A549 (cell line): ENCODE measurements at regions not wholly inside any gene's neighbourhood (a gene's known extent, or its start where the extent isn't known, plus 50 kb on each side); places are given as distances from the start of the nearest gene placed in this dataset.

Source experiments
- ATAC-seq, 2 experiments: fragments of 200-7000 bp in 1 of 2; fragments of >200 bp in 1 of 2; cut with Nextera tagmentation in 1 of 2; cut with Tn5 transposase in 1 of 2; 3 replicates each; pipeline versions ENCODE4 v1.8.0 to v1.9.1; 2018 to 2020; ENCODE audit warnings: mild to moderate bottlenecking in 1 of 2, moderate library complexity in 1 of 2
- CTCF ChIA-PET: fragments of 300-600 bp; sonication (Branson Sonifier 250); formaldehyde crosslinking; extraction: SDS; loops from one replicate; lab custom pipeline; 2021; ENCODE audit warnings: antibody characterized with exemption, inconsistent platforms; lab: Yijun Ruan, JAX
- POLR2A ChIA-PET: fragments of 350-600 bp; formaldehyde crosslinking; extraction: SDS; loops from one replicate; lab custom pipeline; 2021; ENCODE audit warnings: antibody characterized with exemption, inconsistent platforms; lab: Yijun Ruan, JAX
- DNase-seq, 2 experiments: peaks; one replicate each; pipeline versions ENCODE4 v3.0.0 to v3.0.0-alpha.2; 2011 to 2016; ENCODE audit warnings: low read depth in 1 of 2, low spot score in 1 of 2
- FAIRE-seq: peaks from 2 replicates; lab custom pipeline; 2011; peaks lifted over from hg19 to GRCh38; lab: Jason Lieb, UNC
- H3K27ac ChIP-seq, 2 experiments: fragments of >200 bp; sonication (Bioruptor Twin); formaldehyde crosslinking; 3 replicates each; pipeline ENCODE4 v1.5.1; 2016 to 2017
- H3K4me1 ChIP-seq: fragments of >200 bp; sonication (Bioruptor Twin); formaldehyde crosslinking; 3 replicates; pipeline ENCODE4 v1.6.1; 2016
- H3K4me2 ChIP-seq: fragments of >200 bp; sonication (Bioruptor Twin); formaldehyde crosslinking; 3 replicates; pipeline ENCODE4 v1.6.1; 2016
- H3K4me3 ChIP-seq: fragments of >200 bp; sonication (Bioruptor Twin); formaldehyde crosslinking; 3 replicates; pipeline ENCODE4 v1.5.1; 2016
- H3K9me3 ChIP-seq: fragments of >200 bp; sonication (Bioruptor Twin); formaldehyde crosslinking; 3 replicates; pipeline ENCODE4 v1.6.1; 2016
- CBX2 ChIP-seq: fragments of 200-600 bp; sonication (generic); IDR thresholded peaks from 2 replicates; pipeline ENCODE4 v1.6.1; 2016; ENCODE audit warnings: low read depth, mild to moderate bottlenecking, borderline replicate concordance
- CEBPB ChIP-seq, 2 experiments: fragments of >200 bp in 1 of 2; sonication (Bioruptor Twin) in 1 of 2; formaldehyde crosslinking in 1 of 2; IDR thresholded peaks; 2 replicates each; pipeline ENCODE4 v1.6.1; 2012 to 2016
- EHMT2 ChIP-seq: fragments of 200-600 bp; sonication (generic); IDR thresholded peaks from 2 replicates; pipeline ENCODE4 v1.6.1; 2016; ENCODE audit warnings: antibody characterized with exemption, low read depth, mild to moderate bottlenecking, moderate library complexity
- FOSB ChIP-seq: fragments of 250-450 bp; sonication (Bioruptor Pico); IDR thresholded peaks from 2 replicates; pipeline ENCODE4 v1.5.0; 2020; ENCODE audit warnings: mild to moderate bottlenecking, moderate library complexity
- FOSL2 ChIP-seq, 2 experiments: fragments of 450-650 bp in 1 of 2; fragments of >200 bp in 1 of 2; sonication (Bioruptor Twin) in 1 of 2; formaldehyde crosslinking; IDR thresholded peaks; 2 replicates each; pipeline versions ENCODE4 v1.5.0 to v1.6.1; 2016 to 2020; ENCODE audit warnings: mild to moderate bottlenecking in 1 of 2, moderate library complexity in 1 of 2
- HOXB5 ChIP-seq: fragments of 250-450 bp; sonication (Bioruptor Pico); IDR thresholded peaks from 2 replicates; pipeline ENCODE4 v1.5.0; 2020; ENCODE audit warnings: mild to moderate bottlenecking, moderate library complexity
- JUN ChIP-seq, 2 experiments: fragments of >200 bp; sonication (Bioruptor Twin); formaldehyde crosslinking; IDR thresholded peaks; 2 replicates in 1 of 2; 3 replicates in 1 of 2; pipeline ENCODE4 v1.6.1; 2016 to 2017
- KDM1A ChIP-seq: fragments of 200-600 bp; sonication (generic); IDR thresholded peaks from 2 replicates; pipeline ENCODE4 v1.6.1; 2016; ENCODE audit warnings: low read depth, mild to moderate bottlenecking
- KDM5A ChIP-seq: fragments of 200-600 bp; sonication (generic); IDR thresholded peaks from 2 replicates; pipeline ENCODE4 v1.6.1; 2016; ENCODE audit warnings: antibody characterized with exemption, mild to moderate bottlenecking
- MAZ ChIP-seq: fragments of 150-350 bp; IDR thresholded peaks from 2 replicates; pipeline ENCODE4 v1.6.1; 2014; ENCODE audit warnings: antibody characterized with exemption, low read depth, low read length, borderline replicate concordance
- NFE2L2 ChIP-seq: fragments of 150-350 bp; conservative IDR thresholded peaks from 2 replicates; pipeline ENCODE4 v1.6.1; 2014; ENCODE audit warnings: low read length
- PHF8 ChIP-seq: fragments of 200-600 bp; sonication (generic); IDR thresholded peaks from 2 replicates; pipeline ENCODE4 v1.6.1; 2016; ENCODE audit warnings: low read depth, mild to moderate bottlenecking, antibody characterized with exemption, moderate library complexity, borderline replicate concordance
- POLR2A ChIP-seq: IDR thresholded peaks from 2 replicates; pipeline ENCODE4 v1.6.1; 2012; ENCODE audit warnings: mild to moderate bottlenecking, low read length
- POLR2AphosphoS2 ChIP-seq: conservative IDR thresholded peaks from 2 replicates; pipeline ENCODE4 v1.6.1; 2012; ENCODE audit warnings: low read length, improper control_type of control experiment, inconsistent platforms
- RAD21 ChIP-seq, 2 experiments: fragments of >200 bp in 1 of 2; sonication (Bioruptor Twin) in 1 of 2; formaldehyde crosslinking in 1 of 2; IDR thresholded peaks in 1 of 2; conservative IDR thresholded peaks in 1 of 2; 2 replicates in 1 of 2; 3 replicates in 1 of 2; pipeline ENCODE4 v1.6.1; 2012 to 2018; ENCODE audit warnings: inconsistent platforms in 1 of 2
- RCOR1 ChIP-seq: fragments of 150-350 bp; IDR thresholded peaks from 2 replicates; pipeline ENCODE4 v1.6.1; 2014; ENCODE audit warnings: antibody characterized with exemption, low read length, low read depth
- RNF2 ChIP-seq: fragments of 200-600 bp; sonication (generic); IDR thresholded peaks from 2 replicates; pipeline ENCODE4 v1.6.1; 2016; ENCODE audit warnings: low read depth, mild to moderate bottlenecking, antibody characterized with exemption, moderate library complexity, borderline replicate concordance
- SMC3 ChIP-seq: fragments of >200 bp; sonication (Bioruptor Twin); formaldehyde crosslinking; IDR thresholded peaks from 3 replicates; pipeline ENCODE4 v1.6.1; 2018; ENCODE audit warnings: inconsistent platforms
- SREBF2 ChIP-seq: fragments of 450-650 bp; IDR thresholded peaks from 2 replicates; pipeline ENCODE4 v1.6.1; 2014; ENCODE audit warnings: mild to moderate bottlenecking, moderate library complexity
- TFCP2L1 ChIP-seq: fragments of 250-450 bp; sonication (Bioruptor Pico); IDR thresholded peaks from 2 replicates; pipeline ENCODE4 v1.5.0; 2021; ENCODE audit warnings: mild to moderate bottlenecking
- ZC3H11A ChIP-seq: fragments of 450-650 bp; IDR thresholded peaks from 2 replicates; pipeline ENCODE4 v1.6.1; 2014; ENCODE audit warnings: antibody characterized with exemption, mild to moderate bottlenecking
- ZFP36 ChIP-seq: fragments of 450-650 bp; IDR thresholded peaks from 2 replicates; pipeline ENCODE4 v1.6.1; 2014; ENCODE audit warnings: borderline replicate concordance; ENCODE audit not compliant: partially characterized antibody
- ZNF302 ChIP-seq: fragments of 250-450 bp; sonication (Bioruptor Pico); IDR thresholded peaks from 2 replicates; pipeline ENCODE4 v1.9.0; 2021; ENCODE audit warnings: inconsistent platforms, mild to moderate bottlenecking, moderate library complexity
- WGBS: methylation state at CpG from one replicate; pipeline ENCODE4 v1.1.6; 2017; ENCODE audit errors: missing lambda C conversion rate; 5-methylcytosine and 5-hydroxymethylcytosine counted together
- TF ChIP-seq, protein P1 (sequence below): IDR thresholded peaks from 2 replicates; pipeline ENCODE4 v1.6.1; 2012
- TF ChIP-seq, protein P2 (sequence below): IDR thresholded peaks from 2 replicates; pipeline ENCODE4 v1.6.1; 2012
- TF ChIP-seq, protein P3 (sequence below): fragments of 250-450 bp; sonication (Bioruptor Pico); IDR thresholded peaks from 2 replicates; pipeline ENCODE4 v1.5.0; 2020; ENCODE audit warnings: low read depth, mild to moderate bottlenecking, moderate library complexity

DNA sequence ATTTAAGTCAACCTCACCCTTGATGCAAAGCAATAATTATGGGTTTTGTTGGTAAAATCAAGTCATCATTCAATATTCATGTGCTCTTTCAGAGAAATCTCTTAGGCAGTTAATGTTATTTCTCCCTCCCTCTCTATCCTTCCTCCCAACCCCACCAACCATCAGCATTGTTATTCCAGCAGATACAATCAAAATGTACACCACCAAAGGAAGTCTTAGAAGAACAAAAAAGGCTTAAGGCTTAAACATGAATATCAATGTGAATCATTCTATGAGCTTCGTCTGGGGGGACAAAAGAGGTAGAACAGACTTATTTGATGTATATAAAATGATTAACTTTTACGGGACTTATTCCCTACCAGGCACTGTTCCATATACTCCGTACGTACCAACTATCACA is 404.4 kb downstream of the ARHGEF28 start:
- Histone ChIP-seq H3K27ac (no peak overlapping the region), H3K4me2 (no peak overlapping the region), H3K4me3 (no peak overlapping the region), H3K9me3 (no peaks in the 10 kb centered on the region), H3K4me1 (peaks cover 9% of the 10 kb centered on the region; the same call in 1 of the 3 replicates)
- CTCF ChIA-PET = interaction anchor here (0.6 to 1.0 kb wide), 3 partner anchors 13 to 611 kb away, joined by 3 to 4 read pairs (median 3); no protein-coding TSS in a partner anchor
- DNase-seq = no peak
- ATAC-seq = no peak
- no peak for TF ChIP-seq ZFP36
- no peak for TF ChIP-seq MAZ
- TF ChIP-seq JUN (IDR thresholded peaks at IDR 0.05) = no peak
- no peak for TF ChIP-seq NFE2L2
- no peak for TF ChIP-seq PHF8
- no peak for TF ChIP-seq CBX2
- no peak for TF ChIP-seq RCOR1
- no peak for TF ChIP-seq FOSL2 (IDR thresholded peaks at IDR 0.05)
- TF ChIP-seq FOSL2 (CRISPR knock-in tag; IDR thresholded peaks at IDR 0.05) = no peak
- TF ChIP-seq ZNF302 = no peak
- TF ChIP-seq, protein P1, sequence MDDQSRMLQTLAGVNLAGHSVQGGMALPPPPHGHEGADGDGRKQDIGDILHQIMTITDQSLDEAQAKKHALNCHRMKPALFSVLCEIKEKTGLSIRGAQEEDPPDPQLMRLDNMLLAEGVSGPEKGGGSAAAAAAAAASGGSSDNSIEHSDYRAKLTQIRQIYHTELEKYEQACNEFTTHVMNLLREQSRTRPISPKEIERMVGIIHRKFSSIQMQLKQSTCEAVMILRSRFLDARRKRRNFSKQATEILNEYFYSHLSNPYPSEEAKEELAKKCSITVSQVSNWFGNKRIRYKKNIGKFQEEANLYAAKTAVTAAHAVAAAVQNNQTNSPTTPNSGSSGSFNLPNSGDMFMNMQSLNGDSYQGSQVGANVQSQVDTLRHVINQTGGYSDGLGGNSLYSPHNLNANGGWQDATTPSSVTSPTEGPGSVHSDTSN = no peak
- TF ChIP-seq KDM1A = no peak
- no peak for TF ChIP-seq CEBPB (IDR thresholded peaks at IDR 0.05)
- TF ChIP-seq SMC3 = no peak
- no peak for TF ChIP-seq KDM5A
- TF ChIP-seq, protein P2, sequence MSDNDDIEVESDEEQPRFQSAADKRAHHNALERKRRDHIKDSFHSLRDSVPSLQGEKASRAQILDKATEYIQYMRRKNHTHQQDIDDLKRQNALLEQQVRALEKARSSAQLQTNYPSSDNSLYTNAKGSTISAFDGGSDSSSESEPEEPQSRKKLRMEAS = no peak
- no peak for TF ChIP-seq POLR2AphosphoS2
- no peak for TF ChIP-seq TFCP2L1 (CRISPR knock-in tag)
- TF ChIP-seq SREBF2 = no peak
- TF ChIP-seq HOXB5 (CRISPR knock-in tag) = no peak
- POLR2A ChIA-PET = no interaction called here
- FAIRE-seq = no peak
- WGBS = 62% methylated on average over 4 of the region's 4 CpGs

DNA sequence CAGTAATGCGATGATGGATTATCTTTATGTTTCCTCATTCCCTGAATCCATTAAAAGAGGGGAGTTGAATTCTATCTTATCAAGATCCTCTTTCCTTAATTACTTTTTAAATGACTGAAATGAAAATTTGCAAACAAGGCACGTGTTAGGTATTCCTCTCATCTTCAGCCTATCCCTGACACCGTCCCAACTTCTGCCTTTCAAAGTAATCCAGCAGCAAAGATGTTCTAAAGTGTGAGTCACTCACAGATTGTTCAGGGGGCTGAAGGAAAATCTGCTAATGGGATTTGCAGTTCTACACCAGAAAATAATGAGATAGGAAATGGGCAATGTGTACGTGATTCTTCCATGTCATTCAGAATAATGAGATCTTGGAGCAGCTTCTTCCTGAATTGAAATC is 403.0 kb downstream of the ARHGEF28 start:
- POLR2A ChIA-PET = no interaction called here
- no peak for DNase-seq
- CTCF ChIA-PET = no interaction called here
- no peak for ATAC-seq
- FAIRE-seq = no peak
- Histone ChIP-seq H3K4me1 (no peaks in the 10 kb centered on the region), H3K27ac (no peak overlapping the region), H3K4me3 (no peak overlapping the region), H3K9me3 (no peaks in the 10 kb centered on the region), H3K4me2 (no peak overlapping the region)
- TF ChIP-seq RAD21 (conservative IDR thresholded peaks at IDR 0.05 in 1 of 2, IDR thresholded peaks at IDR 0.05 in 1 of 2) (no peak), SMC3 (no peak), ZC3H11A (no peak), FOSB (no peak), RNF2 (no peak), POLR2A (no peak)
- TF ChIP-seq, protein P3, sequence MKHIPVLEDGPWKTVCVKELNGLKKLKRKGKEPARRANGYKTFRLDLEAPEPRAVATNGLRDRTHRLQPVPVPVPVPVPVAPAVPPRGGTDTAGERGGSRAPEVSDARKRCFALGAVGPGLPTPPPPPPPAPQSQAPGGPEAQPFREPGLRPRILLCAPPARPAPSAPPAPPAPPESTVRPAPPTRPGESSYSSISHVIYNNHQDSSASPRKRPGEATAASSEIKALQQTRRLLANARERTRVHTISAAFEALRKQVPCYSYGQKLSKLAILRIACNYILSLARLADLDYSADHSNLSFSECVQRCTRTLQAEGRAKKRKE (CRISPR knock-in tag) = no peak
- WGBS = 74% methylated on average over 4 of the region's 4 CpGs

DNA sequence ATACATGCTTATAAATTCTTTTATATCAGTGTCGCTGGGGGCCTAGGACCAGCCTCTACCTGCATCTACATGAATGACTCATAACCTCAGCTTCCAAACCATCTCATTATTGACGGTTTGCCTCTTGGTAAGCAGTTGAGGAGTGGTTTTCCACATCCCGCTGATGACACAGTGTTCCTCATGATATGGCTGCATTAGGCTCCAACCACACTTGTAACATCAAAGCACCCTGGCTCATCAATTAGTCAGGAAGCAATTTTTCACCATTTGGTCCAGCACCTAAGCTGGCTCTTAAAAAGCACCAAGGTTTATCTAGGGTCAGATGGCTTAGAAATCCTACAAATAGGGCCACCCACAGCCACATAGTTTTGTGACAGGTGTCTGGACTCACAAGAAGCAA is 402.4 kb downstream of the ARHGEF28 start:
- DNase-seq (no peak), ATAC-seq (no peak), FAIRE-seq (no peak)
- ChIA-PET POLR2A (no interaction called here), CTCF (interaction anchor here (1.2 kb wide), 1 partner anchor 12 kb away, joined by 3 read pairs; no protein-coding TSS in a partner anchor)
- no peak overlapping the region for H3K27ac ChIP-seq
- TF ChIP-seq KDM5A (no peak), EHMT2 (no peak)
- 57% methylated on average over 3 of the region's 3 CpGs for WGBS
- H3K4me2 ChIP-seq = no peak overlapping the region
- no peaks in the 10 kb centered on the region for H3K9me3 ChIP-seq
- H3K4me3 ChIP-seq = no peak overlapping the region
- H3K4me1 ChIP-seq = no peaks in the 10 kb centered on the region
